GM12878 (cell line): ENCODE measurements at regions not wholly inside any gene's neighbourhood (a gene's known extent, or its start where the extent isn't known, plus 50 kb on each side); places are given as distances from the start of the nearest gene placed in this dataset.

Experiments used
- ATAC-seq: fragments of 200-7000 bp; cut with Tn5 transposase; 3 replicates; pipeline ENCODE4 v1.9.1; 2020; ENCODE audit warnings: mild to moderate bottlenecking, moderate library complexity
- BruUV-seq: library from RNA; stranded (reverse); fragments of 400-500 nt; replicated peaks from 2 replicates; lab custom pipeline; 2021; lab: Mats Ljungman, UMichigan
- CTCF ChIA-PET: fragments of 300-600 bp; sonication (Branson Sonifier 250); formaldehyde crosslinking; extraction: SDS; loops from one replicate; lab custom pipeline; 2021; ENCODE audit warnings: inconsistent platforms; lab: Yijun Ruan, JAX
- POLR2A ChIA-PET: fragments of 350-600 bp; formaldehyde crosslinking; extraction: SDS; loops from one replicate; lab custom pipeline; 2021; ENCODE audit warnings: inconsistent platforms; lab: Charles Lee
- RAD21 ChIA-PET: fragments of 300-600 bp; sonication (Branson Sonifier 250); formaldehyde crosslinking; loops from one replicate; lab custom pipeline; 2023; ENCODE audit warnings: antibody characterized with exemption; ENCODE audit not compliant: unreplicated experiment; lab: Charles Lee
- SMC1A ChIA-PET: fragments of 300-600 bp; sonication (Branson Sonifier 250); formaldehyde crosslinking; loops from one replicate; lab custom pipeline; 2023; ENCODE audit not compliant: unreplicated experiment, uncharacterized antibody; lab: Charles Lee
- DNase-seq: peaks from one replicate; pipeline ENCODE4 v3.0.0-alpha.2; 2011; ENCODE audit warnings: low read depth, low spot score
- FAIRE-seq: peaks from 3 replicates; lab custom pipeline; 2011; peaks lifted over from hg19 to GRCh38; lab: Jason Lieb, UNC
- H2AFZ ChIP-seq: 2 replicates; pipeline ENCODE4 v1.6.0; 2011; ENCODE audit warnings: low read depth, low read length, control low read depth; ENCODE audit not compliant: control insufficient read depth
- H3K27ac ChIP-seq: 2 replicates; pipeline ENCODE4 v1.5.1; 2011; ENCODE audit warnings: control low read depth; ENCODE audit not compliant: control insufficient read depth, insufficient read depth
- H3K27me3 ChIP-seq, 2 experiments: replicated peaks in 1 of 2; 2 replicates each; pipeline versions ENCODE4 v1.6.0 to v1.6.1; 2011; ENCODE audit warnings: low read length in 1 of 2; ENCODE audit not compliant: control insufficient read depth in 2 of 2, insufficient read depth in 2 of 2
- H3K36me3 ChIP-seq, 2 experiments: 2 replicates each; pipeline ENCODE4 v1.5.1; 2011; ENCODE audit warnings: low read length in 1 of 2; ENCODE audit not compliant: control insufficient read depth in 2 of 2, insufficient read depth in 2 of 2
- H3K4me1 ChIP-seq: 2 replicates; pipeline ENCODE4 v1.6.1; 2011; ENCODE audit warnings: mild to moderate bottlenecking, low read length, moderate library complexity, mixed read lengths; ENCODE audit not compliant: control insufficient read depth, insufficient read depth
- H3K4me2 ChIP-seq: 2 replicates; pipeline ENCODE4 v1.6.0; 2011; ENCODE audit warnings: control low read depth; ENCODE audit not compliant: control insufficient read depth, insufficient read depth
- H3K4me3 ChIP-seq: fragments of 200-600 bp; sonication (generic); 2 replicates; pipeline ENCODE4 v1.5.1; 2016
- H3K79me2 ChIP-seq: 2 replicates; pipeline ENCODE4 v1.6.0; 2011; ENCODE audit warnings: low read length; ENCODE audit not compliant: control insufficient read depth, insufficient read depth
- H3K9ac ChIP-seq: 2 replicates; pipeline ENCODE4 v1.8.0; 2011; ENCODE audit warnings: low read length, control low read depth, mixed read lengths; ENCODE audit not compliant: control insufficient read depth, insufficient read depth
- H3K9me3 ChIP-seq: replicated peaks from 3 replicates; pipeline ENCODE4 v1.5.1; 2011; ENCODE audit warnings: mild to moderate bottlenecking, low read length; ENCODE audit not compliant: control insufficient read depth, insufficient read depth
- H4K20me1 ChIP-seq: 2 replicates; pipeline ENCODE4 v1.6.0; 2011; ENCODE audit not compliant: control insufficient read depth, insufficient read depth
- ASH2L ChIP-seq: fragments of 300-600, 200-600 bp; sonication (generic); IDR thresholded peaks from 2 replicates; pipeline ENCODE4 v1.6.1; 2017; ENCODE audit warnings: low read depth, mild to moderate bottlenecking, borderline replicate concordance
- DPF2 ChIP-seq: fragments of 450-650 bp; IDR thresholded peaks from 2 replicates; pipeline ENCODE4 v1.6.1; 2017; ENCODE audit warnings: mild to moderate bottlenecking
- ESRRA ChIP-seq: IDR thresholded peaks from 2 replicates; pipeline ENCODE4 v1.6.1; 2012; ENCODE audit warnings: mild to moderate bottlenecking, low read length, improper control_type of control experiment
- IKZF2 ChIP-seq, 2 experiments: fragments of 450-650 bp; IDR thresholded peaks; 2 replicates each; pipeline ENCODE4 v1.6.1; 2017; ENCODE audit warnings: mild to moderate bottlenecking in 2 of 2, moderate library complexity in 2 of 2
- JUND ChIP-seq: IDR thresholded peaks from 2 replicates; pipeline ENCODE4 v1.6.1; 2012; ENCODE audit warnings: low read depth, mild to moderate bottlenecking, low read length, improper control_type of control experiment, moderate library complexity
- MXI1 ChIP-seq: fragments of 150-350 bp; IDR thresholded peaks from 2 replicates; pipeline ENCODE4 v1.6.1; 2011; ENCODE audit warnings: low read depth, mild to moderate bottlenecking, inconsistent platforms, low read length, improper control_type of control experiment
- NRF1 ChIP-seq: conservative IDR thresholded peaks from 2 replicates; pipeline ENCODE4 v1.6.1; 2011; ENCODE audit warnings: mild to moderate bottlenecking, low read depth, low read length, improper control_type of control experiment
- in situ Hi-C: fragments of 300-500 bp; cut with MboI; formaldehyde crosslinking; loops from 9 replicates; pipeline ENCODE4 v1.14.3; 2018; ENCODE audit warnings: mixed read lengths
- intact Hi-C: fragments of 100-400 bp; cut with micrococcal nuclease; formaldehyde crosslinking; loops from one replicate; pipeline ENCODE4 v1.14.2; 2022; ENCODE audit not compliant: unreplicated experiment
- TF ChIP-seq, protein P1 (sequence below): fragments of 450-650 bp; IDR thresholded peaks from 2 replicates; pipeline ENCODE4 v1.6.1; 2017; ENCODE audit warnings: borderline replicate concordance

DNA sequence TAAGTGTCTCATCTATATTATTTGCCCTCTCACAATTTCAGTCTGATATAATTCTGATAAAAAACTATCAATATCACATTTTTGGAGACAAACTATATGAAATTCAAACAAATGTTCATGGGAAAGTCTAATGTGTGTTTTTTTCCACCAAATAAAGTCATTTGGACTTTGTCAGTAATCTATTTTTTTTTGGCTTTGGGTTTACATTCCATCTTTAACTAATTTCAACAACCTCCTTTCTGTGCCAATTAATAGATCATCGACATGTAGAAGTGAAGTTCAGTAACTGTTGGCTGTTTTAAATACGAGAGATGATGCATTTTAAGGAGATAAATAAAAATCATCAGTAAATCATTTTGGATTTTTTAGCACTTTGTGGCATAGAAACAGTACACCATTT is 1623.0 kb upstream of the ACVR2A start (continued):
- TF ChIP-seq MXI1 (no peak), ESRRA (no peak), ASH2L (no peak), JUND (no peak)
- TF ChIP-seq, protein P1, sequence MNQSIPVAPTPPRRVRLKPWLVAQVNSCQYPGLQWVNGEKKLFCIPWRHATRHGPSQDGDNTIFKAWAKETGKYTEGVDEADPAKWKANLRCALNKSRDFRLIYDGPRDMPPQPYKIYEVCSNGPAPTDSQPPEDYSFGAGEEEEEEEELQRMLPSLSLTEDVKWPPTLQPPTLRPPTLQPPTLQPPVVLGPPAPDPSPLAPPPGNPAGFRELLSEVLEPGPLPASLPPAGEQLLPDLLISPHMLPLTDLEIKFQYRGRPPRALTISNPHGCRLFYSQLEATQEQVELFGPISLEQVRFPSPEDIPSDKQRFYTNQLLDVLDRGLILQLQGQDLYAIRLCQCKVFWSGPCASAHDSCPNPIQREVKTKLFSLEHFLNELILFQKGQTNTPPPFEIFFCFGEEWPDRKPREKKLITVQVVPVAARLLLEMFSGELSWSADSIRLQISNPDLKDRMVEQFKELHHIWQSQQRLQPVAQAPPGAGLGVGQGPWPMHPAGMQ: no peak
- TF ChIP-seq, all 136 proteins: peak for 0

DNA sequence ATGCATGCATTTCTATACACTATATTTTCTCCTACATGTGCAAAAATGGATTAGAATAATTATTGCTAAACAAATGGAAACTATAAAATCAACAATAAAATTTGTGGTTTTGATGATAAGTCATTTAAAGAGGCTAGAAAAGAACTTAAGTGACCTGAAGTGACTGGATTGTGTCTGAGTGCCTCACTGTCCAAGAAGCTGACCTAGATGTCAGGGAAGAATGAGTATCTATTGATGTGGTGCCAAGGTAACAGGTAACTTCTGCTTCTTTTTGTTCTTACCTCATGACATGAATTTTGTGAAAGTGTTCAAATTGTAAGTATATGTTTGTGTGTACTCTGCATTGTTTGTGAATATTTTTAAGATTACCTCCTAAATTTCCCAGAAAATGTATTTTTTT is 1623.9 kb upstream of the ACVR2A start:
- no peaks in the 10 kb centered on the region for H3K9me3 ChIP-seq
- H3K27ac ChIP-seq: no peak overlapping the region
- H3K79me2 ChIP-seq: no peaks in the 10 kb centered on the region
- H3K9ac ChIP-seq: no peak overlapping the region
- RAD21 ChIA-PET: no interaction called here
- no peak overlapping the region for H2AFZ ChIP-seq
- in situ Hi-C loops (no loop called here), intact Hi-C loops (no loop called here)
- CTCF ChIA-PET: no interaction called here
- H3K4me2 ChIP-seq: no peak overlapping the region
- FAIRE-seq: no peak
- POLR2A ChIA-PET: no interaction called here
- H3K36me3 ChIP-seq: no peaks in the 10 kb centered on the region
- no peaks in the 10 kb centered on the region for H3K4me1 ChIP-seq
- TF ChIP-seq IKZF2 (IDR thresholded peaks at IDR 0.05) (no peak), NRF1 (no peak), DPF2 (no peak)
- SMC1A ChIA-PET: interaction anchor here (1.0 to 1.5 kb wide), 2 partner anchors 10 to 15 kb away, joined by 3 to 4 read pairs; no protein-coding TSS in a partner anchor
- peak; percentile 56 for ATAC-seq
- no TSS peak for BruUV-seq
- no peaks in the 10 kb centered on the region for H3K27me3 ChIP-seq
- H3K4me3 ChIP-seq: no peak overlapping the region
- DNase-seq: no peak
- no peaks in the 10 kb centered on the region for H4K20me1 ChIP-seq
